ACC112 (cell line): ENCODE measurements at regions not wholly inside any gene's neighbourhood (a gene's known extent, or its start where the extent isn't known, plus 50 kb on each side); places are given as distances from the start of the nearest gene placed in this dataset.

Experiments used
- H2AFZ ChIP-seq: fragments of 200-600 bp; sonication (generic); one replicate; pipeline ENCODE4 v1.6.0; 2017; ENCODE audit warnings: antibody characterized with exemption, low read length; ENCODE audit not compliant: unreplicated experiment
- H3K27ac ChIP-seq: fragments of 200-600 bp; sonication (generic); 2 replicates; pipeline ENCODE4 v1.5.1; 2014; ENCODE audit warnings: low read depth, mild to moderate bottlenecking, antibody characterized with exemption, low read length, moderate library complexity
- H3K27me3 ChIP-seq: fragments of 200-600 bp; sonication (generic); 2 replicates; pipeline ENCODE4 v1.6.1; 2014; ENCODE audit warnings: mild to moderate bottlenecking, antibody characterized with exemption, low read length, moderate library complexity, mixed read lengths; ENCODE audit not compliant: insufficient read depth
- H3K36me3 ChIP-seq: fragments of 200-600 bp; sonication (generic); 2 replicates; pipeline ENCODE4 v1.6.1; 2016; ENCODE audit warnings: mild to moderate bottlenecking, antibody characterized with exemption, low read length, moderate library complexity, mixed read lengths; ENCODE audit not compliant: insufficient read depth
- H3K4me1 ChIP-seq: fragments of 200-600 bp; sonication (generic); one replicate; pipeline ENCODE4 v1.6.1; 2016; ENCODE audit warnings: low read length, mixed read lengths; ENCODE audit not compliant: insufficient read depth, unreplicated experiment, control insufficient read depth
- H3K4me3 ChIP-seq: fragments of 200-600 bp; sonication (generic); 2 replicates; pipeline ENCODE4 v1.5.1; 2014; ENCODE audit warnings: mild to moderate bottlenecking, low read depth, low read length
- H3K79me2 ChIP-seq: fragments of 200-600 bp; sonication (generic); one replicate; pipeline ENCODE4 v1.6.0; 2016; ENCODE audit warnings: low read length; ENCODE audit not compliant: control insufficient read depth, unreplicated experiment, insufficient read depth

DNA sequence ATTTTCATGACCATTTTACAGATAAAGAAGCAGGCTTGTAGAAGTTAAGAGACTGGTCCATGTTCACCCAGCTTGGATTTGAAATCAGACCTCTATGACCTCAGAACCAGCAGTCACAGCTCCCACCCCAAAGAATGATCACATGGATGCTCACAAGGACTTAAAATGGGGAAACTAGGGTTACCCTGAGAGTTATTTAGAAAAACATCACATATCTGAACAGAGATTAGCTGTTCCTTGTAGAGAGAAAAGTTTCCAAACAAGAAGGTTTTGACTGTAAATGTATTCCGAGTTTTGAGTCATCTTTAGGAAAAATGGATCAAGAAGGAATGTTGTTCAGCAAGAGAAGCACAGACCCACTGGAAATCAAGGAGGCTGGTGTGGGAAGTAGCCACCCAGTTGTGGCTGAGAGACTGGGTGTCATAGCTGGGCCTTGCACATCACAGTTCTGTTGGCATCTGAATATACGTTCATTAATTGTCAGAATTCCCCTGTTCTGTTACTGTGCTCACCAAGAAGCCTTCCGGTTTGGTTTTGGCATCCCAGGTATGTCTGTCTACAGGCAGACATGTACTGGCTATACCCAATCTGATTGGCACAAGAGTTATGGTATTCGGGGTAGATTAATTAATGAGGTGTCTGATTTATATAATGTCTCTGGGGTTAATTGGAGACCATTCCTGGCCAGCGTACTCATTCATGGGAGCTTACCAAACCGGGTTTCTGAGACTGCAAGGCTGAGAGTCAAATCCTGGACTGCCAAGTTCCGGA lies 371.8 kb upstream of the SLC14A2 start:
- Histone ChIP-seq H3K27ac (no peak overlapping the region), H3K4me3 (no peak overlapping the region), H3K4me1 (peaks cover 5% of the 10 kb centered on the region), H3K36me3 (no peaks in the 10 kb centered on the region), H3K79me2 (no peaks in the 10 kb centered on the region), H2AFZ (no peak overlapping the region), H3K27me3 (no peaks in the 10 kb centered on the region)

DNA sequence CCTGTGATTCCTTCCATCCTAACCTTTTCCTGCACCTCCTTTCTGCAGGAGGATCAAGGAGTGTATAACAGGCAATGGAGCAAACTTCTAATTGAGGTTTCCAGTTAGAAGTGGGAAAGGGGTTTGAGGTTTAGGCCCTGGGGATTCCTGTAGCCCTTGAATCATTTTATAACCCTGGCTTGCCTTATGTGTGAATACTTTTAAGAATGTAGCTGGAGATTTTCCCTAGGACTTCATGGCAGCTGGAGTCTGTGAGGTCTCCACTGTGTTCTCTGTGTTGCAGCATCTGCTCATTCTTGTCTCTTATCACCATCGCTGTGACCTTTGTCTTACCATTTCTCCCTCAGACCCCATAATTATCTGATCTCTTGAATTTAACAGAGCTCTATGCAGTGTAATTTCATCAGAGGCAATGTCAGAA lies 370.2 kb upstream of the SLC14A2 start:
- H3K4me1 ChIP-seq: peaks cover 10% of the 10 kb centered on the region
- no peak overlapping the region for H3K4me3 ChIP-seq
- no peak overlapping the region for H2AFZ ChIP-seq

DNA sequence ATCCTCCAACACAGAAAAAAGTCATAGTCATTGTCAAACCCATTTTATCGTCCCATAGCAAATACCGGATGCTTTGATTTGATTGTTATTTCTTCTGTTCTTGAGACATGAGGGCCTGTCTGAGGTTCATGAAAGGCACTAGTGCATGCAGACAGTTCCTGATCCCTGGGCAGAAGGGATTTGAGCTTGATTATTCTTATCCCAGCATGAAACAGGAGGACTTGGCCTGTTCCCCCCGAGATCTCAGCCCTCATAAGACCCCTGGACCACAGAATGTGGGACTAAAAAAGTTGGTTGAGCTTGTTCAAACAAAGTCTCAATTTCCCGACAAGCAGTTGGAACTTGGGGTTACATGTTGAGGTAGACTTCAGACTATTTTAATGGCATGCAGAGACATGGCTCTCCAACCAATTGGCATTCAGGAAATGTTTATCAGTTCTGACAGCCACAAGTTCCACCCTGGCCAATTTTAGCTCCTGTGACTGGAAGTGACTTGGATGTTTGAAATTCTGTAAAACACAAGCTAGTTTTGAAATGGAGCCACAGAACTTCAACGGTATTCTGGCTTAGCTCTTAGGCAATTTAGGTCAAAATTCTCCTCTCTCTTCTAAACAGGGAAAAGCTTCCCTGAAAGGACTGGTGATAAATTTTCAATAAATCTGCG lies 366.9 kb upstream of the SLC14A2 start:
- Histone ChIP-seq H3K27ac (peak overlapping the region; percentile 38; the same call in 1 of the 2 replicates), H2AFZ (peak overlapping the region; percentile 79), H3K36me3 (no peaks in the 10 kb centered on the region), H3K4me1 (peaks cover 10% of the 10 kb centered on the region), H3K79me2 (no peaks in the 10 kb centered on the region), H3K4me3 (no peak overlapping the region), H3K27me3 (no peaks in the 10 kb centered on the region)

More for the DNA sequence above, 370.2 kb upstream of the SLC14A2 start:
- no peak overlapping the region for H3K27ac ChIP-seq
- no peaks in the 10 kb centered on the region for H3K36me3 ChIP-seq
- H3K79me2 ChIP-seq: no peaks in the 10 kb centered on the region
- no peaks in the 10 kb centered on the region for H3K27me3 ChIP-seq

- Histone ChIP-seq H3K27me3 (no peaks in the 10 kb centered on the region), H3K27ac (no peak overlapping the region), H2AFZ (no peak overlapping the region), H3K79me2 (no peaks in the 10 kb centered on the region), H3K4me3 (no peak overlapping the region), H3K4me1 (peaks cover 10% of the 10 kb centered on the region), H3K36me3 (no peaks in the 10 kb centered on the region)
Observed at GRCh38 chr18:45249246-45249661, 366.0 kb upstream of the SLC14A2 start.

- Histone ChIP-seq H3K27ac (no peak overlapping the region), H3K27me3 (no peaks in the 10 kb centered on the region), H3K36me3 (no peaks in the 10 kb centered on the region), H3K4me3 (no peak overlapping the region), H3K4me1 (peaks cover 23% of the 10 kb centered on the region), H3K79me2 (no peaks in the 10 kb centered on the region), H2AFZ (no peak overlapping the region)
Observed at GRCh38 chr18:45250479-45250878, 364.8 kb upstream of the SLC14A2 start.

DNA sequence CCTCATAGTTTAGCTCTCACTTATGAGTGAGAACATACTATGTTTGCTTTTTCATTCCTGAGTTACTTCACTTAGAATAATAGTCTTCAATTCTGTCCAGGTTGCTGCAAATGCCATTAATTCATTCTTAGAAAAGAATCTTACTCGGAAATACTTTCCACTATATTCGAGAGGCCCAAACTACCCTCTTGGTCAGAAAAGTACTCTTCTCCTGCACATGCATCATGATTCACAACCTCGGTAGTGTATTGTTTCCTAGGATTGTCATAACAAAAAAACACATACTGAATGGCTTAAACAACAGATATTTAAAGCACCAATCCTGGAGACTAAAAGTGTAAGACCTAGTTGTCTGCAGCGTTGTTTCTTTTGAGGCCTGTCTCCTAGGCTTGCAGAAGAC lies 364.0 kb upstream of the SLC14A2 start:
- no peak overlapping the region for H2AFZ ChIP-seq
- H3K4me1 ChIP-seq: peaks cover 30% of the 10 kb centered on the region
- no peaks in the 10 kb centered on the region for H3K27me3 ChIP-seq
- H3K79me2 ChIP-seq: no peaks in the 10 kb centered on the region
- H3K27ac ChIP-seq: no peak overlapping the region
- H3K36me3 ChIP-seq: no peaks in the 10 kb centered on the region
- H3K4me3 ChIP-seq: no peak overlapping the region

DNA sequence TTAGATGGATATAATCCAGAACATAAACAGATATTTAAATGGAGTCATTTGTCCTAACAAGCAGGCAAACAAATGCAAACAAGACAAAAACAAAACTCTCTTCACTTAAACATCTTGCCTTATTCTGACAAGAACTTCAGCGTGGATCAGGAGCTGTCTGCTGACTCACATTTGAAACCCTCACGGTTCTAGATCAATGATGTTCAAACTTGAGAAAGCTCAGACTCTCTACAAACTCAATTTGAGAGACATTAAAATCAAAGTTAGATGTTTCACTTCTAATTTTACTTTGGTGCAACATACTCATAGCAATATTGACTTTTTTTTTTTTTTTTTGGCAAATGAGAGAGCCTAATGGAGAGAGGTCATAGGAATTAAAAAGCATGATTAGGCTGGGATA lies 362.8 kb upstream of the SLC14A2 start:
- Histone ChIP-seq H2AFZ (no peak overlapping the region), H3K27ac (no peak overlapping the region), H3K36me3 (no peaks in the 10 kb centered on the region), H3K79me2 (no peaks in the 10 kb centered on the region), H3K27me3 (no peaks in the 10 kb centered on the region), H3K4me3 (no peak overlapping the region), H3K4me1 (peaks cover 32% of the 10 kb centered on the region)

DNA sequence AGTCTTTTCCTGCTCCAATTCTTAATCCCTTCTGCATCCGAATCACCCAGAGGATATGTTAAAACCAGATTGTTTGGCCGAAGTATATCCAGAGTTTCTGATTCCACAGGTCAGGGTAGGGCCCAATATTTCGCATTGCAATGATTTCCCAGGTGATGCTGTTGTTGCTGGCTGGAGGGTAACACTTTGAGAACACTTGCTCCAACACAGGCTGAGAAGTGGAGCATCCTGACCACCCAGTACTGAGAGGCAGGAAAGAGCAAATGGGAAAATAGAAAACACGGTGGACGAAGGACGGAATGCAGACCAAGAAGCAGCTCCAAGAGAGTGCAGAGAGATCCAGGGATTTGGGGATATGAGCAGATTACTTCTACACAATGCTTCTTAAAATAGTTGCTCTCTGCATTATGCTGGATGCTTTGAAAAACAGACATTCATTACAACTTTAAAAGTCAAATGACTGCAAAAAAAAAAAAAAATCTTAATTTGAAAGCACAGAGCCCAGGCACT lies 362.2 kb upstream of the SLC14A2 start:
- no peak overlapping the region for H3K27ac ChIP-seq
- no peaks in the 10 kb centered on the region for H3K79me2 ChIP-seq
- H3K27me3 ChIP-seq: no peaks in the 10 kb centered on the region
- no peaks in the 10 kb centered on the region for H3K36me3 ChIP-seq
- peaks cover 31% of the 10 kb centered on the region for H3K4me1 ChIP-seq
- H2AFZ ChIP-seq: no peak overlapping the region
- H3K4me3 ChIP-seq: no peak overlapping the region

- Histone ChIP-seq H3K79me2 (no peaks in the 10 kb centered on the region), H3K4me1 (peaks cover 22% of the 10 kb centered on the region), H3K27ac (no peak overlapping the region), H3K36me3 (no peaks in the 10 kb centered on the region), H3K4me3 (no peak overlapping the region), H2AFZ (no peak overlapping the region), H3K27me3 (no peaks in the 10 kb centered on the region)
Observed at GRCh38 chr18:45253973-45254708, 361.1 kb upstream of the SLC14A2 start.

GRCh38 chr18:45254709-45255082 lies 360.6 kb upstream of the SLC14A2 start:
- H3K27me3 ChIP-seq: no peaks in the 10 kb centered on the region
- H3K36me3 ChIP-seq: no peaks in the 10 kb centered on the region
- no peak overlapping the region for H2AFZ ChIP-seq
- no peak overlapping the region for H3K27ac ChIP-seq
- no peaks in the 10 kb centered on the region for H3K79me2 ChIP-seq
- H3K4me3 ChIP-seq: no peak overlapping the region
- H3K4me1 ChIP-seq: peaks cover 22% of the 10 kb centered on the region
